ENCODE measurements at regions not wholly inside any gene's neighbourhood (a gene's known extent, or its start where the extent isn't known, plus 50 kb on each side); places are given as distances from the start of the nearest gene placed in this dataset.

DNA sequence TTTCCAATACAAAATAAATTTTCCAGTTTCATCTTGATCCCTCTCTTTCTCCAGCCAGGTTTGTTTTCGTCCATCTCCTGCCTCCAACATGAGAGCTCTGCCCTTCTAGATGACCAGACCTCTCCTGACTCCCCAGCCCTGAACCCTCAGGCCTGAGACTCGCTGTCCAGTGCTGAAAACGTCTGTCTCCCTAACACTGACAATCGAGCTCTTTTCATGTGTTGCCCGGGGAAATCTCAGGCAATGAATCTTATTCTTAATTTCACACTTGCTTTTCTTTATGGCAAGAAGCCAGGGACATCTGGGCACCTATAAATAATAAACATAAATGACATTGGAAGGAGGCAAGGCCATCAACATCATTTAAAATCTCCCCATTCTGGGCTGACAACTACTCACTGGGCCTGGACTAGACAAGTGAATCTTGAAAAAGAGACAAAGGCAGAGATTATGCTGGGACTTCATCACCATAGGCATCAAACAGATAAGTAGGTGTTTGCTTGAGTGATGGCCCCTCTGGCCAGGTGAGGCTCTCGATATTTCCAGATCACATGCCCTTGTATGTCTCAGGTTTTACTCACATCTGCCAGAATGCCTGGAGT is 274.5 kb upstream of the B3GAT1 start:
- no peak for DNase-seq (ENCODE audit: low spot score)

DNA sequence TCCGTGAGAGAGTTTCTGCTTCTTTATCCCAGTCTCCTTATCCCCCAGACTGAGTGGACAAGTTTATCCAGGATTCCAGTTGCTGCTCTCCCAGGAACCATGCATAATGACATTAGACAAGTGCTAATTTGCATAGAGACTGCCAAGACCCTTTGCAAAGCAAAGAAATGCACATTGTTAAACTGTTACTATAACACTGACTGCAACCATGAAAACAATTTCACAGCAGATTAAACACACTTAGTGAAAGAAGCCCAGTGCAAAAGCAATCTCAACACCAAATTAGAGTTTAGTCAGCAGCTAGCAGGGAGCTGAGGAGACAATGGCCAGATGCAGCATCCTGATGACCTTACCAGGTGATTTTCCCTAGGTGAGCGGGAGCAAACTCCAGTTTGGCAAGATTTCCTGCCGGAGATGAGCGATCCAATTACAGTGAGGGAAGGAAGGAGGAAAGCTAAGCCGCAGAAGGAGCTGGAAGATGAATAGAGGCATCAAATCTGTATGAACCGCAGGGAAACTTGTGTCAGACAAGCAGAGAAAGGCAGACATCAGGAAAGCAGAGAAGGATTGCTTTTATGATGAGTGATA is 273.8 kb upstream of the B3GAT1 start:
- DNase-seq (ENCODE audit: low spot score): no peak

DNA sequence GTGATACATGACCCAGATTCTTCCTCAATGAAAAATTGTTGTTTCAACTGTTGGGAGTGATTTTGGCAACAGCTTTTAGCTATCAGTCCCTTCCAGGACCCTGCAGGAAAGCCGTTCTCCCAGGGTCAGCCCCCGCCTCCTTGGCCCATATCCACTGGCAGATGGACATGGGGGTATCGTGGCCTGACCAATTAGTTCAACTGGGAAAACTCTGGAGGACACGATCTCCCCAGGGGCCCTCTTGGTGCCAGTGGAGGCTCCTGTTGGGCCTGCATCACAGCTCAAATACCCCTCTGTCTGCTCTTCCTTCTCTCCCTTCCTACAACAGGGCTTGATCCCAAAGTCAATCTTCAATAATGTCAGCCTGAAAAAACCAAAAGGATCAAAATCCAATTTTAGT is 272.5 kb upstream of the B3GAT1 start:
- no peak for DNase-seq (ENCODE audit: low spot score)

DNA sequence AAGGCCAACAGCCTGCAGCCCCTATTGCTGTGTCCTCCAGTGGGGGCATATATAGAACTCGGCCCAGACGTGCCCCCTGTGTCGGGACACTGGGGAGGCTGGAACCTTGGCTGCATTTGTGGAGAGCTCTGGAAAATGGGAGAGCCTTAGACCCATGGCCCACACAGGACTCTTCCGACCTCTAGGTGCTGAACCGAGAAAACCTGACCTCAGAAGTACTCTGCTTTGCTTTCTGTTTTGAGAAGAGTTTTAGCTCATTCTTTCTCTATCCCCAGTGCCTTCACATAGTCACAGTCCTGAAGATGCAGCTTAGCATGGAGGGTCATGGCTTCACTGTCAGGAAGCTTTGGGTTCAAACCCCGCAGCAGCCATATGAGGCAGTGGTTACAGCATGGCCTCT is 271.8 kb upstream of the B3GAT1 start:
- DNase-seq (ENCODE audit: low spot score): no peak

DNA sequence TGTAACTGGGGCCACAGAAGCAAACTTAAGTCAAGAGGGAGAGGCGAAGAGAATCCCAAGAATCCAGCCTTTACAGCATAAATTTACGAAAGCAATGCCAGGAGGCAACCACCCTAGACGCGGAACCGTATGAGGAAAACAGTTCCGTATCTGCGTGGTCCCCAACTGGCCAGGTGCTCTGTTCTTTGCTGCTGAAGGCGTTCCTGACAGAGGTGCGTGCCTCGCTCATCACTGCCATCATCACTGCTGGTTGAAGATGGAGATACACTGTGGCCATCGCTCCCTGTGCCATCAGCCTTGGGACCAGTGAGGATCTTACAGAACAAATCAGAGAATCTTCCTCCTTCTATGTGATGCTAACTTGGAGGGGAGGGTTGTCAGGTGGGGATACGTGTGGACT is 270.5 kb upstream of the B3GAT1 start:
- DNase-seq (ENCODE audit: low spot score): no peak

DNA sequence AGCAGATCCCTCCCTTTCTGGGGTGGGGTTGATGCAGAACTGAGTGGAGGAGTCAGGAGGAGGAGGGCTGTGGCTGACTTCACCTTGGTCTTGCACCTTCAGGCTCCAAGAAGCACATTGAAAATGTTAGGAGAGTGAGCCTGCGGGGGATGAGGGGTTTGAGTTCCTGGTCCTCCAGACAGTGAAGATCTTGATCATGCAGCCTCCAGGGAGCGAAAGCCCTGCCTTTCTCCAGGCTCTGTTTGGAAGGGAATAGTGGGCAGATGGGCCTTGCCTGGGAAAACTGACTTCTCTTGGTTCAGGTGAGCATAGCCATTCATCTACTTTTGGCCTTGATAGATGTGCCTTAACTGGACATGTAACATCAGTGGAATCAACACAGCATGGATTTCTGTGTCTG is 267.6 kb upstream of the B3GAT1 start:
- no peak for DNase-seq (ENCODE audit: low spot score)

DNA sequence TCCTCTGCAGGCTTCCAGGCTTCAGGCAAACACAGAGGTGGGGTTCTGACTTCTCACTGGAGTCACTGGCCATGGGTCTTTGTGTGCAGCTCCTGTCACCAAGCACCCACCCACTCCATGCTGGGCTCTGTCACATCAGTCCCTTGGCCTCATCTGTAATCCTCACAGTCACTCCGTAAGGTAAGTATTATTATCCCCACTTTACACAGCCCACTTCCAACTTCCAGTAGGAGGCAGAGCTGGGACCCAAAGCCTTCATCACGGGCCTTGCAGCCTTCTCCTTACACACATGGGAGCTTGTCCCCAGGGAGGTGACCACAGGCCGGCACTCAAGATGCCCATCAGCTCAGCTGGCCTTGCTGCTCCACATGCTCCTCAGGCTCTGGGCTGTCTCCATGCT is 266.7 kb upstream of the B3GAT1 start:
- DNase-seq (ENCODE audit: low spot score): no peak

DNA sequence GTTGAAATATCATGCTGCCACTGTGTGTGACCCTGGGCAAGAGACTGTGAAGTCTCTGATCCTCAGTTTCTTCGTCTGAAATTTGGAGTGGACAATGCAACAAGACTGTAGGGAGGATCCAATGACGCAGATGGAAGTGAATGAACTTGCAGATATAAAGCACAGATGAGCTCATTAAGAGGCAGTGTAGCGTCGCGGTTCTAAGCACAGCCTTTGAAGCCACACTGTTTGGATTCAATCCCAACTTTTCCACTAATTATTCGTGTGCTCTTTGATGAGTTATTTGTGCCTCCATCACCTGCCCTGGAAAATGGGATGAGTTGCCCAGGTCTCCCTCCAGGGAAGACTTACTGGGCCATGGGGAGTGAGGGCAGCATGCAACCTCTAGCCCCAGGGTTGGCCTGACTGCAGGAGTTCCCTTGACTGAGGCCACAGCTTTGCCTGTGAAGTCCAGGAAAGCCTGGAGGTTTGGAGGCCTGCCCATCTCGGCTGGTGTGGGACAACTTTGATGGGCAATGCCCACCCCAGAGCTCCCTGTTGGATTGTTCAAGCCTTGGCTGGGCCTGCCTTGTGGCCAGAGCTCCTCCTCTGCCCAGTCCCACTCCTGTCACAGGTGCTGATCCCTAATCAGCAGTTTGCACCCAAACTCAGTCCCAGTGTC is 266.0 kb upstream of the B3GAT1 start:
- DNase-seq (ENCODE audit: low spot score): no peak

DNA sequence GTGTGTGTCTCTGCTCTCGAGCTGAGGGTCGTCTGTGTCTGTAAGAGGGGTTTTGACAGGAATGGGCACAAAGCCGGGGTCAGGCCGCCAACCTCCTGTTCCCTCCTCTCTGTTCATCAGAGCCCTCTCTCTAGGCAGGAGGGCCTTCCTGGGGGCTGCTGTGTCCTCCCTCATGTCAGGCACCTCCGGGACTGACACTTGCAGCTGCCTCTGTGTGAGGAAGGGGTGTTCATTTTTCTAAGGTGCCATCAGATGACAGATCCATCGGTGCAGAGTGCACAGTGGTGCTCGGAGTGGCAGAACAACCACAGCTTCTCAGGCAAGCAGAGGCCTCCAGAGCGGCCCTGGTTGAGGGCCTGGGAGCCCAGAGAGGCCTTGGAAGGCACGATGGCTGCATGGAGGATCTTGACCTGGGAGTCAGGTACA is 265.4 kb upstream of the B3GAT1 start:
- DNase-seq (ENCODE audit: low spot score): no peak

DNA sequence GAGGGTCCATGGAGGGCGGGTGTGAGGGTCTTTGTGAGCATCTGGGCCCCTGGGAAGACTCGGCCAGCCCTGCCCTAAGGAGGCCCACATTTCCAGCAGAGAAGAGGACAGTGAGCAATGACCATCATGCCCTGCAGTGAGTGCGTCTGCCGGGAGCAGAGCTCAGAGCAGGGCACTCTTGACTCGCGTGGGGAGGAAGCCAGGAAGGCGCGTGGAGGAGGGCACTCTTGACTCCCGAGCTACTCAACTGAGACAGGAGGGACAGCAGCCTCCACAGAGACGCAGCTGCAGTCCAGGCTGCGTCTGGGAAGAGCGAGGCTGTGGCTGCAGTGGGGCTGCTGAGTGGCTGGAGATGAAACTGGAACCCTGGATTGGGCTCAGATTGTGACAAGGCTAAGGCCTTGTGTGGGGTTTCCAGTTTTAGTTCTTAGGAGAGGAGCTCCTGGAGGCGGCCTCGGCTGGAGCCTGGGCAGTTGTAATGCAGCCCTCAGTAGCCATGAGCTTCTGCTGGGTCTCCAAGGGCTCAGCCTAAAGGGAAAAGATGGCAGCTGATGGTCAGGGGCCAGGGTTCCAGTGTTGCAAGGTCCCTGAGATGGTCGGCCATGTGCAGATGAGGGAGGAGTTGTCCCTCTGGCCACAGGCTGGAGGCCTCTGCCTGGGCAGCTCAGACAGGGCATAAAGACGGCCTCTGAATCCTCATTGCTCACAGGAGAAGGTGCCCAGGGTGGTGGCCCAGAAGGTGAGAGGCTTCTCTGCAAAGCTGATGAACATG is 264.7 kb upstream of the B3GAT1 start:
- no peak for DNase-seq (ENCODE audit: low spot score)

DNA sequence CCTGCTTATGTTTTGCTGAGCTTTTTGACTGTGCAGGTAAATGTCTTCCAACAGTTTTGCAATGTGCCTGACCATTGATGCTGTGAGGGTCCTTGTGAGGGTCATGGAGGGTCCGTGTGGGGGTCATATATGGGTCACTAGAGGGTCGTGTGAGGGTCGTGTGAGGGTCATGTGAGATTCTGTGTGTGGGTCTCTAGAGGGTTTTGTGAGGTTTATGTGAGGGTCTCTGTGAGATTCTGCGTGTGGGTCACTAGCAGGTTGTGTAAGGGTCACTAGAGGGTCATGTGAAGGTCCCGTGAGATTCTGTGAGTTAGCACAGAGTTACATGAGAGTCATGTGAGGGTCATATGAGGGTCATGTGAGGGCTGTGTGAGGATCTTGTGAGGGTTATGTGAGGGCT is 263.9 kb upstream of the B3GAT1 start:
- DNase-seq (ENCODE audit: low spot score): no peak

DNA sequence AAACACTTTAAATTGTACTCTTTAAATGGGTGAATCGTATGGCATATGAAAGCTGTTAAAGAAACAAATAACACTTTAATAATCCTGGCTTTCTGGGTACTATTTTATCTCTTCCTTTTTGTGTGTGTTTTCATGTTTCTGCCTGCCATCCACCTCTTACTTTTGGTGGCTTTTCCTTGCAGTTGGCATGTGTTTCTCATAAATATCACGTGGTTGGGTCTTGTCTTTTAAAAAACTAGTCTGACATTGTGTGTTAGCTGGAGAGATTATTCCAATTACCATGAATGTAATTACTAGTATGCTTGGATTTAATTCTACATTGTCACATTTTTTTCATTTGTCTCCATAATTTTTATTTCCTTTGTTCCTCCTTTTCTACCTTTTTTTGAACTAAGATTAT is 262.9 kb upstream of the B3GAT1 start:
- DNase-seq (ENCODE audit: low spot score): no peak

DNA sequence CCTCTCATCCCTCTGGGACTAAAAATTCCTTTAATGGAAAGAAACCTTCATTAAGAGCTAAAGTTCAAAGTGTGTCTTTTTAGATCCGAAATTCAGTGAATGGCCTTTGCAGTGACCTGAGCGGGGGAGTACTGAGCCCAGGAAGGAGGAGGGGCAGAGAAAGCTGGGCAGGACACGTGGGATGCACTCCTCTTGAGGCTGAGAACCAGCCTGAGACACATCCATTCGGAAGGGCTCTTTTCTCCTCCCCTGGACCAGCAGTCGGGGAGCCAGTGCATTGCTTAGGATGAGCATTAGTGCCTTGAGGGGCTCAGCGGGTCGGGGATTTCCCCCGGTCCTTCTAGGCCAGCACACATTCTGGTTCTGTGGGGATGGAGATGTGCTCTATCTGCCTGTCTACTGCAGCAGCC is 258.9 kb upstream of the B3GAT1 start:
- DNase-seq (ENCODE audit: low spot score): no peak

DNA sequence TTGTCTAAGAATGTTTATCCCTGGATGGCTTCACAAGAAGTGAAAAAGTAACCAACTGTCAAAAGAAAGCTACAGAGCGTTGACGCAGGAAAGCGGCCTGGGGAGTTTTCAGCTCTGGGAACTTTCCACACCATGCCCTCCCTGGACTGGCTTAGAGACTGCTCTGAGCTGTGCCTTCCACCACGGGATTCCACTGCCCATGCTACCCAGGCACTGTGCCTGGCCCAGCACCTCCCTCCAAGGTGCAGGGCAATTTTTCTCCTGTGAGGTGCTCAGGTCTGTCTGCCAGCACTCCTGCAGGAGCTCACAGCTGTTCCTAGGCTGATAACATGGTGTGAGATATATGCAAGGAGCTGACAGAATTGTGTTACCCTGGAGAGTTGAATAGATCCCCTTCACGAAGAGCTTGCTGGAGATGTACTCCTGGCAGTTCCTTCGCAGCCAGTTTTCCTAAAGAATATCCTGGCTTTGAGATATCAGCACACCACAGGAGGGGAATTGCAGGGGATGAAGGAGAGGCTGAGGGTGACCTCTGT is 258.3 kb upstream of the B3GAT1 start:
- DNase-seq (ENCODE audit: low spot score): no peak

DNA sequence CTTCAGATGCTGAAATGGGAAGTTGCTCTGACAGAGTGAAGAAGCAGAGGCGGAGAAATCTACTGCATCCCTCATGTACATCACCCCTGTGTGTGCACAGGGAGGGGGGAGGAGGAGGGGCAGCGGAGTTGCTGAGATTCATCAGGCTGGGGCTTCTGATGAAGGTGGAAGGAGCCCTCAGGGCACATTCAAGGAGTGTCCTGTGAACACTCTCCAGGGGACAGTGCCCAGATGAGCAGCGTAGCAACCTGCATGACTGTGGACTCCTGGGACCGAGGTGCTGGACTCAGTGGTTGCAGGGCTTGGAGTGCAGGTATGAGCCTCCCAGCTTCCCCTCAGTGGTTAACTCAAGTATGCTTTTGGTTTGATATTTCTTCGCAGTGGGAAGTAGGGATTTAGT is 257.8 kb upstream of the B3GAT1 start:
- DNase-seq (ENCODE audit: low spot score): no peak

DNA sequence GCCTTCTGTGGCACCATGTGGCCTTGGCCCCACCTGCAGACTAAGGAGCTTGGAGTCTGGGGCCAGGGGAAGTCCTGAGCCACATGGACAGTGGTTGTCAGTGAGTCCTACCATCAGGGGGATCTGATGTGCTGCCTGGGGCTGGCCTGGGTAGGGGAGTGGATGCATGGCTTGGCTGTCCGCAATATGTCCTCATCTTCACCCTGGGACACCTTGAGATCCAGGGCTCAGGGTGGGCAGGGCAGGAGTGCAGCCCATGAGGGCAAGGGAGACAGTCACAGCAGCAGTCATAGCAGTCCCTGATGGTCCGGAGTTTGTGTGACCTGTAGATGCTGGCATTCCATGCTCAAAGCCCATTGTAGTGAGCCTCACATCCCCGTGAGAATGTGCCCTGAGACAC is 256.8 kb upstream of the B3GAT1 start:
- DNase-seq (ENCODE audit: low spot score): no peak

DNA sequence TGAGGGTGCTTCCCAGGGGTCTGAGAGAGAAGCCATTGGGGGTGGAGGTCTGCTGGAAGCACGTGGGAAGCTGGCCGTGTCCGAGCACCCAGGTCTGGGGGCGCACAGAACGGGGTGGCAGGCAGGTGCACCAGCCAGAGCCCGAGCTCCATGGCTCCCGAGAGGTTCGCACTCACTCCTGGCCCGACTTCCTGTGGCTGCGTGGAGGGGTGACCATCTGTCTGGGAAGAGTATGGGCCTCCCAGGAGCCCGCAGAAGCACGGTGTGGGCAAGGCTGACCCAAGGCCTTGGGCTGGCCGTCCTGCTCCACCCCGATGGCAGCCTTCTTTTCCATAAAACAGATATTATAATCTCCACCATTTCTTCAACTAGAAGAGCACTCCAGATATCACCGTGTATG is 256.0 kb upstream of the B3GAT1 start:
- DNase-seq (ENCODE audit: low spot score): no peak

DNA sequence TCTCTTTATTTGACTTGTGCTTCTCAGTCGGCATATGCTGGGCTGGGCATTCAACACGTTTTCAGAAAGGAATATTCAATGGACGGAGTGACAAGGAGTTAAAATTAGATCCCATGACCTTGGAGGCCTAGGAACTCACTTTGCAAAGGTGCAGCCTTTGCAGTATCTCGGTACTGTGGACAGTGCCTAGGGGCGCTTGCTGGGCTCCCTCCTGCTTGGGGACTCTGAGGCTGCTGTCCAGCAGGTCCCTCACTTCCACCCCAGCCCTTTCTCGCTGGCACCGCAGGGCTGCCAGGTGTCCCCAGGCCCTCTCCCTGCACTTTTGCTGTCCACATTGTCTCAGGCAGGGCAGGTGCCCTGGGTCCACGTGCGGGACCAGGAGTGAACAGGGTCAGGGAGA is 255.5 kb upstream of the B3GAT1 start:
- DNase-seq (ENCODE audit: low spot score): no peak

DNA sequence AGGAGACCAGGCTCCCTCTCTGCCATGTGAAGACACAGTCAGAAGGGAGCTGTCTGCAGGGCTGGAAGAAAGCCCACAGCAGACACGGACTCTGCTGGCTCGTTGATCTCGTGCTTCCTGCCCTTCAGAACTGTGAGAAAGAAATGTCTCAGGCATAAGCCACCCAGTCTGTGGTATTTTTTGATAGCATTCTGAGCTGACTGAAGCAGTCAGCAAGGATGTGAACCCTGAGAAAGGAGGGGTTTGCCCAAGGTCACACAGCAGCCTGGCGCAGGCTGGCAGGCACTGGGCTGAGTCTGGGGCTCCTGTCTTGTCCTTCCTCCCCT is 255.1 kb upstream of the B3GAT1 start:
- DNase-seq (ENCODE audit: low spot score): no peak

DNA sequence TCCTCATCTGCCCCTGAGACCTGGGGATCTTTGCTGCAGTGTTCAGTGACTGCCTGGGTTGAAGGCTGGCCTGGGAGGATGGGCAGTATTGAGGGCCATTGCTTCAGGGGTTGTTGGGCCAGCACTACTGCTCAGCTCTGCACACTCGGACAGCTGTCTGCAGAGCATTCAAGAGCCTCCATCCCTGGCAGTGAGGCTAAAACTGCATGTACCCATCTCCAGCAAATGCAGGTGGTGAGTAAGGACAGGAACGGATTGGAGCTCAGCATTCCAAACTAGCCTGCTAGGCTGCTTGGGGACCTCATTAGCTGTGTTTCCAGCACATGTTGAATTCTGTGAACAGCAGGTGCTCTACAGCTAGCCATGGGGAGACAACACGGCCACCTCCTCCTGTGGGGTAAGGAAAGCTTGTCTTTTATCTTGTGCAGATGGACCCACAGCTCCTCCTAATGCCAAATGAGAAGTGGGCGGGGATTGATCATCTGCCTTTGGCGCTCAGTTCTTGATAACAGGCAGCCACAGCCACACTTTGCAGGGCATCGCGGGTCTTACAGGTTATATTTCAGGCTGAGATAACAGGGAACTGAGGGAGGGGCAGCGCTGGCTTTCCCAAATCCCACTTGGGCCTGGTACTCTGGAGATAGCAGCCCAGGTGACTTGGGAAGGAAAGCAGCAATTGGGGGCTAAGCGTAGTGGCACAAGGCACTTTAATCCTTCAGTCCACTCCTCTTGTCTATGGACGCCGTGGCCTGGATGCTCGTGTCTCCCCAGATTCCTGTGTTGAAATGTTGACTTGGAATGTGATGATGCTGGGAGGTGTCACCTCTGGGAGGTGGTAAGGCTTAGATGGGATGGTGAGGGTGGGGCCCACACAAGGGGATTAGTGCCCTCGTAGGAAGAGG is 254.5 kb upstream of the B3GAT1 start:
- DNase-seq (ENCODE audit: low spot score): no peak

DNA sequence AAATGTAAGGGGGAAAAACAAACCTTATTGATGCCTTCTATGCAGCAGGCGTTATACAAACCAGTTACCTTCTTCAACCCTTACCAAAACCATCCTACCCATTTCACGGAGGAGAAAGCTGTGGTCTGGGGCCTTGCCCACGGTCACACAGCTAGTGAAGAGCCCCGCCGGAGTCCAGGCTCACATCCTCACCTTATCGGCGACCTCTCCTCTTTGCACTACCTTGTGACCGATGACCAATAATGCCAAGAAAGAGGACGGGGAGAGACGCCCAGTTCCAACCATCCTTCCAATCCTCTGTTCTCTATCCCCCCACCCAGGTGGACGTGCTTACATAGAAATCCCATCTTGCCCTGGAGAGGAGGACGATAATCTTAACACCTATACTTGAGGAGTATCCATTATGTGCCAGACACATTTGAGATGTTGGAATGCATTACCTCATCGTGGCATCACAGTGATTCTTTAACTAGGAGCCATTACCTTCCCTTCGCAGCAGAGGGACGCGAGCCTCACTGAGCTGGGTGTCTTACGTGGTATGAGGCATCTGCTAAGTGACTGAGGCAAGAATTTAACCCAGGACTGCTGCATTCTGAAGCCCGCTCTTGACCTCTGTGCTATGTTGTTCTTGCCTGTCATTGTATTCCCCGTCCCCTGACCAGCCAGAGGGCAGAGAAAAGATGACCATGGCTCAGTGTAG is 253.7 kb upstream of the B3GAT1 start:
- no peak for DNase-seq (ENCODE audit: low spot score)

DNA sequence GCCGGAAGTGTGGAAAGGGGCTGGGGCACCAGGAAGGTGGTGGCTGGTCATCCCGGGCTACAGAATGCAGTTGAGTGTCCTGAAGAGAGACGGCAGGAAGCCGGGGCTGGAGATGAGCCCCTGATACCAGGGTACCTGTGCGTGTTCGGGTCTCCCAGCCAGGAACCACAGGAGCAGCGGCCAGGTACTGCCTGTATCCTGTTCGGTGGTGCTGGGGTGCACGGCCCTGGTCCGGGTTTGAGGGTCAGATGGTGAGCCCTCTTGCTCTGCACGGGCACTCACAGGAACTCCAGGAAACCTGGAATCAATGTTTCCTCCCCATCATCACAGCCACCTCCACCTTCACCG is 253.1 kb upstream of the B3GAT1 start:
- DNase-seq (ENCODE audit: low spot score): no peak

All from hepatic stellate cell (primary cell).